Astrocyte of the hippocampus (primary cell): ENCODE measurements at regions not wholly inside any gene's neighbourhood (a gene's known extent, or its start where the extent isn't known, plus 50 kb on each side); places are given as distances from the start of the nearest gene placed in this dataset.
"Not testable (repeated sequence)": the region's sequence is repeated elsewhere in the genome, so short reads cannot be mapped to it uniquely, and the experiment has no call there.

Source experiments
- DNase-seq: peaks from one replicate; pipeline ENCODE4 v3.0.0; 2011; ENCODE audit warnings: low read depth, low spot score

DNA sequence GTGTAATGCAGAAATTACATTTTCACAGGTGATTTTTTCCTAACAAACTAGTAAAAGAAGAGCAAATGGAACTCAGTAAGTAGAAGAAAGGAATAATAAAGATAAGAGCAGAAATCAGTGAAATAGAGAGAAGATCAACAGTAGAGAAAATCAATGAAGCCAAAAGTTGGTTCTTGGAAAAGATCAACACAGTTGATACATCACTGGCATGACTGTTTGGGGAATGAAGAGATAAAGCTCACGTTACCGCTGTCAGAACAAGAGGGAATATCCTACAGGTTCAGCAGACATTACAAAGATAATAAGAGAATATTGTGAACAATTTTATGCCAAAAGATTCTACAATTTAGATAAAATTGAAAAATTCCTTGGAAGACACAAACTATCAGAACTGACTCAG is 146.4 kb downstream of the ACTR3B start:
- no peak for DNase-seq

DNA sequence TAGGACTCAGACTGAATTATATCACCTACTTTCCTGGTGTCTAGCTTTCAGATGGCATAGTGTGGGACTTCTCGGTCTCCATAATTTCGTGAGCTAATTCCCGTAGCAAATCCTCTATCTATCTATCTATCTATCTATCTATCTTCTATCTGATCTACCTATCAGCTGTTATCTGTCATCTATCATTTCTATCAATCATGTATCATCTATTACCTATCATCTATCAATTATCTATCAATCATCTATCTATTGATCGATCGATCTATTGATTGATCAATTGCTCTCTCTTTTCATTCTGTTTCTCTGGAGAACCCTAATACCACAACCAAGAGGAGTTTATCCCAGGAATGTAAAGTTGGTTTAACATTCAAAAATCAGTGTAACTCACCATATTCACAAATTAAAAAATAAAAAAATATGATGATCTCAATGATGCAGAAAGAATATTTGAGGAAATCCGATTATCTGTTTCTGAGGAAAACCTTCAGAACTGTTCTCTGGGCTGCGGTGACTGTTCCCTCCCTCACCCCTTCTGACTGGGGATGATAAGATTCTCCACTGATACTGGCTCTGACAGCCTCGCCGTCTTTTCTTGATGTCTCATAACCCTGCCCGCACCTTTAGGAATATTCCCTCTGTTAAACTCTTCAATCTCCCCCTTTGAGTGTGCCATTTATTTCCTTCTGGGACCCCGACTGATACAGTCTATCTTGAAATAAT is 147.7 kb downstream of the ACTR3B start:
- DNase-seq, result no peak

DNA sequence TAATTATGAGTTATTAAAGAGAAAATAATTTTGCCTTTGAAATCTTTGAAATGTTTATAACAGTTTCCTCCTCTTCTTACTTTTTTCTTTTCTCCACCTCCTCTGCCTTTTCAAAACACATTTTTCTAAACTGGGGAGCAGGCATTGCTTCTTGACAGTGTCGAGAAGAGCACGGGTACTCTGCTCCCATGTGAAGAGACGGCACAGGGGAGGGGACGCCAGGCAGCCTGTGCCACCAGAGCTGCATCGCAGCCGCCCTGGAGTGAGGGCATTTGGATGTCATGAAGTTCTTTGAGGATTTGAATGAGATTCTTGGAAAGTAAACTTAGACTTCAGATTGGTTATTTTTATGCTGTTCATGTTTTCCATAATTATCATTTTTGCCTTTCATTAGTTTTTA is 149.7 kb downstream of the ACTR3B start:
- no peak for DNase-seq

DNA sequence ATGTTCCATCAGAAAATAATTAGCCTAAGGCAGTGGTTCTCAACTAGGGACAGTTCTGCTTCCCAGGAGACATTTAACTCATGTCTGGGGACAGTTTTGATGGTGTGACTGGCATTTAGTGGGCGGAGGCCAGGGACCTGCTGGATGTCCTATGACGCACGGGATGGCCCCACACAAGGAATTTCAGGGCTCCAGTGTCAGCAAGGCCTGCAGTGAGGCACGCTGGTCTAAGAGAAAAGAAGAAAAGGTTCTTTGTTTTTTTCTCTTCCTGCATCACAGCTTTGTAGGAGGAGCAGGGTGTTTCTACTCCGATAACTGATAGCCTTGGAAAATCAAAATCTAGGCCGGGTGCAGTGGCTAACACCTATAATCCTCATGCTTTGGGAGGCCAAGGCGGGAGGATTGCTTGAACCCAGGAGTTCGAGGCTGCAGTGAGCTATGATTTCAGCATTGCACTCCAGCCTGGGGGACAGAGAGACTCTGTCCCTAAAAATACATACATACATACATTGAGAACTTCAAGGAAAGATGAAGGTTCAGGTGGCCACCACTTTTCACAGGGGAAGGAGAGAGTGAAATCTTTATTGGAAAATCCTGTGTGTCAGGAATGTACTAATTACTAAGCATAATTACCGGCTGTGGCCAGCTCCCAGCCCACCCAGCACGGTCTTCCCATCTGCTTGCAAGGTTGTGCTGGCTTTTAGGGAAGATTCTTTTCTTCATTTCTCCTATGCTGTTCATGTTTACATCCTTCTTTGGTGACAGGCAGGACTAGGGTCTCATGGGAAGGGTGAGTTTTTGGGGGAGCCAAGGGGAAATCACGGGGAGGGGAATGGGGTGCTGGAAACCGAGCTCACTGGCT is 150.4 kb downstream of the ACTR3B start:
- DNase-seq, result peak; percentile 15

DNA sequence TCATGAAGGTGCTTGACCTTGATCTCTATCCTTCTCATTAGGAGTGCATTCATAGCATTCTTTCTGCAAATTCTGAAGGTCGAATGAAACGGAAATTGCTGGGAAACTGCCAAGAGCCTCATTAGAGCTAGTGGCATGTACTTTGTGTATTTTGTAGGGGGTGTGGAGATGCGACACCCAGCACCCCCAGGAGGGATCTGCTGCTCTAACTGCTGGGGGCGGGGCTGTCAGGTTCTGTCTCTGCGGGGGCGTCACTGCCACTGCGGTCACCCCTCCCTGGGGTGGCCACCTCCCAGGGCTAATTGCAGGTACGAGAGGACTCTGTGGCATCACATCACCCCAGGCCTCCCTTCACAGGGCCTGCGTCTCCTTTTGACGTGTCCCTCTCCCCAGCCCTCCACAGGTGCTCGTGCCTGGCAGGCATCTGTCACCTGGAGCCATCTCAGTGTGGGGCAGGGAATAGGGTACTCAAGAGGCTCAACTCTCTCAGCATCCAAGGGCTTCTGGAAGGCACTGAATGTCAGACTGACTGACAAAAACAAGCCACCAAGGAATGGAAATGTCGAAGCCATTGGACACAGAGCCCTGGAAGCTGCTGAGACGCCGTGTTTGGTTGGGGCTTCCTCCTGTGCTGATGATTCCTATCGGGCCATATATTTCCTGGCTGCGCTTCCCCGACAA is 151.1 kb downstream of the ACTR3B start:
- peak; percentile 53 for DNase-seq

DNA sequence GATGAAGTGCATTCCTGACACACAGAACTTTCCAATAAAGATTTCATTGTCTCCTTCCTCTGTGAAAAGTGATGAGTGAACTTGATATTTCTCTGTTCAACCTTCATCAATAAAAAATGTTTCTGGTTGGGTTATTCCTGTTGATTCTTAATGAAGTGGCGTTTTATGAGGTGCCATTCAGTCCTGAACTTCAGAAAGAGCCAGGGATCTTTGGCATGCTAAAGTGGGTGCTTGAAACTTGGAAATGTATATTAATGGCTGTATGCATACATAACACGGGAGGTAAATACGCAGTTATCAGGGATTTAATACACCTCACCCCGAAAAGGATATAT is 151.6 kb downstream of the ACTR3B start:
- no peak for DNase-seq

DNA sequence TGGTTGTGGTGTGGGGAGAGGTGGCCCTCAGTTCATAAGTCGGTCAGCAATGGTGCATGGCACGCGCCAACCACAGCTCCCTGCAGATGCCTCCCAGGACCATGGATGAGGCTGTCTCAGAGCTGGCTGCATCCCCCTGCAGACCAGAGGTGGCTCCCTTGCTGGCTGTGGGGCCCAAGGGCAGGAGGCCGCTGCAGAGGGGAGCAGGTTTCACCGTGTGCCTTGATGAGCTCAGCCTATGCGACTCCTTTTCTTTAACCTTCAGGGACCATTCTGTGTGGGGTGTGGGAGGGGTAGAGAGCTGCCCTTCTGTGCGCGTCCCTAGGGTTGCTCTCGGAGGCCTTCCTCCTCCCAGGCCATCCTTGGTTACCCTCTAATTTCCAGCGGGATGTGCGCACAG is 152.4 kb downstream of the ACTR3B start:
- no peak for DNase-seq

DNA sequence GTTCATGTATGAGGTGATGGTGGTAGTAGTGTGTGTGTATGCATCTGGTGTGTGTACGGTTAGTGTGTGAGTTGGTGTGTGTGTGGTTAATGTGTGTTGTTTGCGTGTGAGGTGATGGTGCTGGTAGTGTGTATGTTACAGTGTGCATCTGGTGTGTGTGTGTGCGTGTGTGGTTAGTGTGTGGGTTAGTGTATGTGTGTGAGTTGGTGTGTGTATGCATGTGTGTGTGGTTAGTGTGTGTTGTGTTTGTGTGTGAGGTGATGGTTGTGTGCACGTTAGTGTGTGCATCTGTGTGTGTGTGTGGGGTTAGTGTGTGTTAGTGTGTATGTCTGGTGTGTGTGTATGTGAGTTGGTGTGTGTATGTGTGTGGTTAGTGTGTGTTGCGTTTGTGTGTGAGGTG is 153.0 kb downstream of the ACTR3B start:
- no peak for DNase-seq

DNA sequence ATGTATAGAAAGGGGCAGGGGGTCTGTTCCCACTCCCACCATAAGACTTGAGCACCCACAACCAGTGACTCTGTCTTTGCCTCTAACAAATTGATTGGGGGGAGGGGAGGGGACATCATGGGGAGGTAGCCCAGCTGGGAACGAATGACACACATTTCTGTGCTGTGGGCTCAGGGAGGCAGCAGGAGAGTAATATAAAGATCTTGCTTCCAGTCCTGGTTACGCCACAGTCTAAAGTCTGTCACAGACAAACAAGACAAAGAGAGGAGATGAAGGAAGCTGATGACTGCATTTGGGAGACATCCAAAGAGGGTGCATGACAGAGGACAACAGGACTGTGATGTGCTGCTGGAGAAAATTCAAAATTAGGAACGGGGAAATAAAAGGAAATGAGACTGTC is 153.9 kb downstream of the ACTR3B start:
- DNase-seq, result no peak

DNA sequence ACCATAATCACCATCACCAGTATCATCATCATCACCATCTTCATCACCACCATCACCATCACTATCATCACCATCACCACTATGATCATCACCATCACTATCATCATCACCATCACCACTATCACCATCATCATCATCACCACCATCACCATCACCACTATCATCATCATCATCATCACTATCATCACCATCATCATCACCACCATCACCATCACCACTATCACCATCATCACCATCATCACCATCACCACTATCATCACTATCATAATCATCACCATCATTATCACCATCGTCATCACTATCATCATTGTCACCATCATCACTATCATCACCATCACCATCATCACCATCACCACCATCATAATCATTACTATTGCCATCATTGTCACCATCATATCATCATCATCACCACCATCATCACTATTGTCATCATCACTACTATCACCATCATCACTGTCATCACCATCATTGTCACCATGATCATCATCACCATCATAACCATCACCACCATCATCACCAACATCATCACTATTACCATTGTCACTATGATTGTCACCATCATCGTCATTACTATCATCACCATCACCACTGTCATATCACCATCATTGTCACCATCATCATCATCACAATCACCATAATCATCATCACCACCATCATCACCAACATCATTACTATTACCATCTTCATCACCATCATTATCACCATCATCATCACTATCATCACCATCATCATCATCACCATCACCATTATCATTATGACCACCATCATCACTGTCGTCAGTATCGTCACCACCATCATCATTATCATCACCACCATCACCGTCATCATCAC is 154.7 kb downstream of the ACTR3B start:
- no peak for DNase-seq

DNA sequence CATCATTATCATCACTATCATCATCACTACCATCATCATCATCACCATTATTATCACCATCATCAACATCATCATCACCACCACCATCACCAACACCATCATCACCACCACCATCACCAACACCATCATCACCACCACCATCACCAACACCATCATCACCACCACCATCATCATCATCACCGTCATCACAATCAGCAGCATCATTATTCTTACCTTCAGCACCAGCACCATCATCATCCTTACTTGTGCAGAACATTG is 155.2 kb downstream of the ACTR3B start:
- DNase-seq, result not testable (repeated sequence)

DNA sequence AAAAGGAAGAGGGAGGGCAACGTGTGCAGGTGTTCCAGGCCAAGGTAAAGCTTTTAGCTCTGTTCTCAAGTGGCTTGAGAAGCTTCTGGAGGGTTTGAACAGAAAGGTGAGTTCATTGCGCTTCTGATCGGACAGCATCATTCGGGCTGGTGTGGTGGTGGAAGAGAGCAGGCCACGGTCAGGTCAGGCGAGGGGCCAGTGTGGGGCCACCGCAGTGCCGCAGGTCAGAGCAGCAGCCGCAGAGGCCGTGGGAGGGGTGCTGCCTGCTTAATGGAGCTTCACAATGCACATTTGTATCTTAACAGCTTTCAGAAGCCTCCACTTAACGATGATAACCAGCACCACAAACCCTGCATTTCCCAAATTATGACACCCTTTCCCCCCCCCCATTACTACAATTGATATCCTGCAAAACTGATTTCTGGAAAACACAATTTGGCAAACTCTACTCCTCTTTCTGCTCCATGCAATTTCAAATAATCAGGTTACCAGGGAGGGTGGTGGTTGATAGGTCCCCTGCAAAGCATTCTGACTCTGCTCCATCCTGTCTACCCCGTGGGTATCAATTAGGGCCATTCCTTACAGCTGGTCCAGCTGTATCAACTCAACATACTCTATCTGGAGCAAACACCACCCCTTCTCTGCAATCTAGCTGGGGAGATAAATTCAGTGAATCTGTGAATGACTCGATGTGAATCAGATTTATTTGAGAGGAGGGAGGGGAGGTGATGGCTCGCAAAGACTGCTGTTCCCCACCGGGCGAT is 162.9 kb downstream of the ACTR3B start:
- no peak for DNase-seq

DNA sequence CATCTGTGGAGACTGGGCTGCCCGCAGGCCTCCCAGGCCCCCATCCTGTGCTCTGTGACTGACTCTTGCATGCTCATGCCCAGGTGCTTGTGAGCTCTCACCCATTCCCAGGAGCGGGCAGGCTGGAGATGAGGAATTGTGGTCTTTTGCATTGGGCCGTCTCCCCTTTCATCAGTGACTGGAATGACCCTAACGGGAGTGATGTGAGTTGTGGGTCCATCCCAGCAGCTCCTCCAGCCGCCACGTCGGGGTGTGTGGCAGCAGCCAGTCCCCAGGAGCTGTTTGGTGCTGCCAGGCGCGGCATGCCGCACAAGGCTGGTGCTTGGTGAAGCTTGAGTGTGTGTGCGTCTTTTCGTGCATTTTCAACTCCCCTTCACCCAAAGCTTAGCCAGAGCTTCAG is 164.2 kb downstream of the ACTR3B start:
- DNase-seq, result no peak

DNA sequence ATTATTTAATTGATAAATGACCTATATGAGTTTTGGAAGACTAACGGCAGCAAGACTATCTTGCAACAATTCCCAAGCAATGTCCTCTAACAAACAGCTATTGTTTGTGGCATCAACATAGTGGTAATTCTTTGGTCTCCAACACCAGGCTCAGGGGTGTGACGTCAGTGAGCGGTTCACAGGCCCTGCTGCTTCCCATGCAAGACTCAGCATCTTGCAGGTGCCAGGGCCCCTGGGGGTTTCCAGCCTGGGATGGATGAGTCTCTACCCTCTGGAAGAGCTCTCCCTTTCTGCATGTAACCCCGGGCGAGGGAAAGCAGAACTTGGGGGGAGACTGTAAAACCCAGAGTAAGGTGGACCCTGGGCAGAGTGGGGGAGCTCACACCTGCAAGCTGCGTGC is 164.7 kb downstream of the ACTR3B start:
- DNase-seq, result no peak

DNA sequence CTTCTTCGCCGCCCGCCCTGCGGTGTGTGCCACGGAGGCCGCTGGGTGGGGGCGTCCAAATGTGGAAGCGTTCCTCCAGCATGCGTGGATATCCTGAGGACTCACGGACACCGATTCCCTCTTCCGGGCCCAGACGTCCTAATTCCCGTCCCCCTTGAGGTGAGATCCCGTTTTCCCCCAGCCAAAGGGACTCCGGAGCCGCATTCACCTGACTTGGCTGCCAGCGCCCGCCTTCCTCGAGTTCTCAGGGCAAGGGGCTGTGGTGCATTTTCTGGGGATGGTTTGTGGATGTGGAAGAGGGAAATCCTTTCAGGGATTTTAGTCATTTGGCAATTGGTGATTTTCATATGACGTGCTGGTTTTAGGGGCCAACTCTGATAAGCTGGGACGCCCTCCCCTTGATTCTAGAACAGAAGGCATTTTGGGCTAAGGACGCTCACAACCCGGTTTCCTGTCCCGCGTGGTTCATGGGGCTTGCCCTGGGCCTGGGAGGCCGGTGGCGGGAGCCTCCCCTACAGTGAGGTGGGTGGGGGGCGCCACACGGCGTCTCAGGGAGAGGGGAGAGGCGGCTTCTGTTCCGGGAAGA is 165.4 kb downstream of the ACTR3B start:
- DNase-seq, result no peak

DNA sequence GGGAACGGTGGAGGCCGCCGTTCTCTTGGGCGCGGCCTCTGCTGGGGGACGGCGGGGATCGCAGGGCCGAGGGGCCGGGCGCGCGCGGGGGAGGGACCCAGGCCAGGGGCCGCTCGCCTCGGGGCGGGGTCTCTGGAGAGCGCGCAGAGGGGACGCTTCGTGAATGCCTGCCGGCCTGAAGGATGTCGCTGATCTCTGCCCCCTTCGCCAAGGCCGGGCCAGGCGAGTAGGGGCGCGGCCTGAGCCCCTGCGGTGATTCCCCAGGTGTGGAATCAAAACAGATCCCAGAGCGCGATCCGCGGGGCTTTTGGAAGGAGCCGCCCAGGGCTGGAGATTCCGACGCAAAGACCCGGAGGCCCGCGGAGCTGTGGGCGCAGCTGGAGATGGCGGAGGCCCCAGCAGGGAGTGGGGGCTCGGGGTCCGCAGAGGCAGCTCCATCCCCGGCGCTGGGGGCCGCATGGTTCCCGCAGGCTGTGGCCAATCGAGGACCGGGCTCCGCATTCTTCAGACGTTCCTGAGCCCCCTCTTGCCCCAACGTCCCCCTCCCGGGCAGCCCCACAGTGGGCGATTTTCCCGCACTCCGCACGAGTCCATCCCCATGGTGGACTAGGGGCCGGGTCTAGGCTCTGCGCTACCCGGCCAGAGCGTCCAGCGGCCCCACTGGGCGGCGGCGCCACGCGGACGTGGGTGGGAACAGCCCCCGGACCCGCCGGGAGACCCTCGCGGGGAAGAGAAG is 166.0 kb downstream of the ACTR3B start:
- peak; percentile 61 for DNase-seq

DNA sequence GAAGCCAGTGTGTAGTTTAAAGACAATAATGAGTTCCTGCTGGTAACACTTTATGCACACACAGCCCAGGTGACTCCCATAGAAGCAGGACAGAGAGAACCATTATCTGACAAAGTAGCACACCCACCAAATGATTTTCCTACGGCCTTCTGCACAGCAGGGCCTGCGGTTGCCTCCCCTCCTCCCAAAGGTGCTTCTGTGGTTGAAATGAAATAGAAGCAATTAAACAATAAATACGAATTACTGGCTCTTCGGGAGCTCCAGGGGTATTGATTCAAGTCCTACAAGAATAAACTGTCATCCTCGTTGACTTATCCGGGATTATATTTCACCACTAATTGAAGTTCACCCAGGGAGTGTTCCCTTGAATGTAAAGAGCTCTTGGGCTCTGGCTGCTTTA is 172.1 kb downstream of the ACTR3B start:
- DNase-seq, result no peak

DNA sequence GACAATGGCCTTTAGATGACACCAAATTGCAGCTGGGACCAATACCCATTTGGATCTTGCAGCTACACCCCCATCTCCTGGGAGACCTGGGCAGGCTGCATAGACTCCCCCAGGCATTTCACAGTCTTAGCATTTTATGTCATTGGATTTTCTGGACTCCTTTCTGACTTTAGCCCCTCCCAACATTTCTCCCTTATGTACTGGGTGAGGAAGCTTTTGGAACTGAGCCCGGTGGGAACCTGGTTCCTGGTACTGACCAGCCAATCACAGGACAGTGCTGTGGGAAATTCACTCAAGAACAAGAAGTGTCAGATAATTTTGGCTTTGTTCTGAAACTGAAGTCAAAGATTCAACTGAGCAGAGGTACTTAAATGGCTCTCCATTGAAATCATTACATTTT is 177.7 kb downstream of the ACTR3B start:
- DNase-seq, result peak; percentile 7

DNA sequence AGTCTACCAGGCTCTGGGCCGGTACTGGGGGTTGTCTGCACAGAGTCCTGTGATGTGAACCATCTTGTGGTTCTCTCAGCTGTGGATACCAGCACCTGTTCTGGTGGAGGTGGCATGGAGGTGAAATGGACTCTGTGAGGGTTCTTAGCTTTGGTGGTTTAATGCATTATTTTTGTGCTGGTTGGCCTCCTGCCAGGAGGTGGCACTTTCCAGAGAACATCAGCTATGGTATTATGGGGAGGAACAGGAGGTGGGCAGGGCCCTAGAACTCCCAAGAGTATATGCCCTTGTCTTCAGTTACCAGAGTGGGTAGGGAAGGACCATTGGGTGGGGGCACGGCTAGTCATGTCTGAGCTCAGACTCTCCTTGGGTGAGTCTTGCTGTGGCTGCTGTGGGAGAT is 187.1 kb downstream of the ACTR3B start:
- DNase-seq, result not testable (repeated sequence)

DNA sequence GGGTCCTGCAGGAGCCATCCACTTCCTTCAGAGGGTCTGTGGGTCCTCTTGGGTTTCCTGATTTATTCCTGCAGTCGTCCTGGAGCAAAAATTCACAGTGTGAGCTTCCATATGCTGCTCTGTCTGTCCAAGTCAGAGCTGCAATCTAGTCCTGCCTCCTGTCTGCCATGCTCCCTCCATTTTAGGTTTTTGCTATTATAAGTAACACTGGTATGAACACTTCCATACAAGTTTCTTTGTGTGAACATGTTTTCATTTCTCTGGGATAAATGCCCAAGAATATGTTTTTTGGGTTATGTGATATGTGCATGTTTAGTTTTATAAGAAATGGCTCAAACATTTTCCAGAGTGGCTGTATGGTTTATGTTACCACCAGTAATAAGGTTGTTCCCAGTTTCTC is 188.1 kb downstream of the ACTR3B start:
- no peak for DNase-seq
